Left ventricle myocardium inferior (tissue), 1 donor: ENCODE measurements at regions not wholly inside any gene's neighbourhood (a gene's known extent, or its start where the extent isn't known, plus 50 kb on each side); places are given as distances from the start of the nearest gene placed in this dataset.

Experiments used
- DNase-seq: peaks from one replicate; pipeline ENCODE4 v3.0.0-alpha.2; 2020
- H3K27ac ChIP-seq: fragments of 200-600 bp; replicated peaks from 2 replicates; pipeline ENCODE4 v1.8.0; 2021
- H3K27me3 ChIP-seq: fragments of 200-600 bp; 2 replicates; pipeline ENCODE4 v1.8.0; 2021; ENCODE audit warnings: low read depth
- H3K36me3 ChIP-seq: fragments of 200-600 bp; 2 replicates; pipeline ENCODE4 v1.8.0; 2021
- H3K4me1 ChIP-seq: fragments of 200-600 bp; 2 replicates; pipeline ENCODE4 v1.8.0; 2021
- H3K4me3 ChIP-seq: fragments of 200-600 bp; 2 replicates; pipeline ENCODE4 v1.8.0; 2021; ENCODE audit warnings: mild to moderate bottlenecking, moderate library complexity
- H3K9me3 ChIP-seq: fragments of 200-600 bp; replicated peaks from 2 replicates; pipeline ENCODE4 v1.8.0; 2021
- CTCF ChIP-seq: fragments of 200-600 bp; IDR thresholded peaks from 2 replicates; pipeline ENCODE4 v1.8.0; 2021; ENCODE audit warnings: antibody characterized with exemption, mild to moderate bottlenecking, borderline replicate concordance
- intact Hi-C: fragments of 100-400 bp; cut with micrococcal nuclease; formaldehyde crosslinking; loops from one replicate; pipeline ENCODE4 v1.11.0; 2022
- donor health status: DM: no; HTN: yes; CAD: no; lungs with severe emphysema.

- Histone ChIP-seq H3K27ac (no peak overlapping the region), H3K4me3 (no peak overlapping the region), H3K36me3 (no peaks in the 10 kb centered on the region), H3K9me3 (no peaks in the 10 kb centered on the region), H3K4me1 (no peaks in the 10 kb centered on the region), H3K27me3 (peaks cover 50% of the 10 kb centered on the region)
- no peak for TF ChIP-seq CTCF
- no peak for DNase-seq
- intact Hi-C loops = no loop called here
Measured at GRCh38 chr5:175288048-175288621, 155.8 kb downstream of the DRD1 start.

- intact Hi-C loops = no loop called here
- no peaks in the 10 kb centered on the region for H3K36me3 ChIP-seq
- no peak overlapping the region for H3K27ac ChIP-seq
- DNase-seq = no peak
- no peak for TF ChIP-seq CTCF
- H3K9me3 ChIP-seq = no peaks in the 10 kb centered on the region
- no peak overlapping the region for H3K4me3 ChIP-seq
- no peaks in the 10 kb centered on the region for H3K4me1 ChIP-seq
- peaks cover 50% of the 10 kb centered on the region for H3K27me3 ChIP-seq
Measured at GRCh38 chr5:175286981-175287380, 157.0 kb downstream of the DRD1 start.

- Histone ChIP-seq H3K4me1 (no peaks in the 10 kb centered on the region), H3K9me3 (no peaks in the 10 kb centered on the region), H3K4me3 (no peak overlapping the region), H3K27ac (no peak overlapping the region), H3K27me3 (peaks cover 53% of the 10 kb centered on the region), H3K36me3 (no peaks in the 10 kb centered on the region)
- intact Hi-C loops = no loop called here
- TF ChIP-seq CTCF = no peak
- DNase-seq = no peak
Measured at GRCh38 chr5:175285261-175285660, 158.7 kb downstream of the DRD1 start.

- H3K27ac ChIP-seq = no peak overlapping the region
- H3K36me3 ChIP-seq = no peaks in the 10 kb centered on the region
- intact Hi-C loops = no loop called here
- no peak for TF ChIP-seq CTCF
- DNase-seq = no peak
- H3K9me3 ChIP-seq = no peaks in the 10 kb centered on the region
- no peak overlapping the region for H3K4me3 ChIP-seq
- H3K4me1 ChIP-seq = no peaks in the 10 kb centered on the region
- peaks cover 58% of the 10 kb centered on the region for H3K27me3 ChIP-seq
Measured at GRCh38 chr5:175284806-175285205, 159.2 kb downstream of the DRD1 start.

GRCh38 chr5:175282611-175283225 lies 161.3 kb downstream of the DRD1 start:
- Histone ChIP-seq H3K4me3 (no peak overlapping the region), H3K36me3 (no peaks in the 10 kb centered on the region), H3K27ac (no peak overlapping the region), H3K4me1 (no peaks in the 10 kb centered on the region), H3K27me3 (peaks cover 56% of the 10 kb centered on the region), H3K9me3 (no peaks in the 10 kb centered on the region)
- TF ChIP-seq CTCF = no peak
- no peak for DNase-seq
- intact Hi-C loops = no loop called here
